Peyer's patch (tissue), 4 donors: ENCODE measurements at regions not wholly inside any gene's neighbourhood (a gene's known extent, or its start where the extent isn't known, plus 50 kb on each side); places are given as distances from the start of the nearest gene placed in this dataset.

Experiments
- CTCF ChIP-seq, 6 experiments: fragments of 450-650 bp in 4 of 6; fragments of 200-600 bp in 2 of 6; sonication (generic) in 1 of 6; IDR thresholded peaks; one replicate each; pipeline ENCODE4 v1.5.1; 2017 to 2019; ENCODE audit warnings: antibody characterized with exemption in 6 of 6, mild to moderate bottlenecking in 3 of 6, moderate library complexity in 1 of 6
- POLR2A ChIP-seq, 2 donors: fragments of 450-650 bp; IDR thresholded peaks; one replicate each; pipeline ENCODE4 v1.5.1; 2017; ENCODE audit warnings: antibody characterized with exemption in 2 of 2, mild to moderate bottlenecking in 2 of 2, moderate library complexity in 2 of 2

GRCh38 chr13:97124915-97125809, 97.0 kb upstream of the MBNL2 start:
- TF ChIP-seq CTCF (IDR thresholded peaks at IDR 0.05), result peak in 1 of 6 experiments; percentile 29
- no peak for TF ChIP-seq POLR2A (IDR thresholded peaks at IDR 0.05)
